Endodermal cell (in vitro differentiated cells): ENCODE measurements at regions not wholly inside any gene's neighbourhood (a gene's known extent, or its start where the extent isn't known, plus 50 kb on each side); places are given as distances from the start of the nearest gene placed in this dataset.

Experiments used
- DNase-seq: peaks from one replicate; pipeline ENCODE4 v3.0.0-alpha.2; 2017
- H3K27ac ChIP-seq: 2 replicates; pipeline ENCODE4 v1.5.1; 2013; ENCODE audit warnings: mild to moderate bottlenecking, low read depth, low read length, moderate library complexity
- H3K27me3 ChIP-seq: 2 replicates; pipeline ENCODE4 v1.6.1; 2013; ENCODE audit warnings: mild to moderate bottlenecking, low read length, moderate library complexity; ENCODE audit not compliant: insufficient read depth, control insufficient read depth, poor library complexity, severe bottlenecking
- H3K36me3 ChIP-seq: 2 replicates; pipeline ENCODE4 v1.7.0; 2013; ENCODE audit warnings: mild to moderate bottlenecking, low read length, moderate library complexity; ENCODE audit not compliant: control insufficient read depth, insufficient read depth
- H3K4me1 ChIP-seq: one replicate; pipeline ENCODE4 v1.7.0; 2013; ENCODE audit warnings: low read length; ENCODE audit not compliant: control insufficient read depth, insufficient read depth
- H3K4me3 ChIP-seq: 2 replicates; pipeline ENCODE4 v1.5.1; 2013; ENCODE audit warnings: mild to moderate bottlenecking, low read length, moderate library complexity
- H3K9ac ChIP-seq: 2 replicates; pipeline ENCODE4 v1.6.1; 2013; ENCODE audit warnings: mild to moderate bottlenecking, low read length, moderate library complexity; ENCODE audit not compliant: poor library complexity, severe bottlenecking; ENCODE audit errors: extremely low read depth
- H3K9me3 ChIP-seq: 2 replicates; pipeline ENCODE4 v1.6.1; 2013; ENCODE audit warnings: mild to moderate bottlenecking, low read length, moderate library complexity; ENCODE audit not compliant: control insufficient read depth
- H3K27ac Mint-ChIP-seq: 2 replicates; pipeline ENCODE4 v1.8.0; 2020; ENCODE audit warnings: mixed read lengths
- H3K27me3 Mint-ChIP-seq: 2 replicates; pipeline ENCODE4 v1.8.0; 2021; ENCODE audit warnings: mild to moderate bottlenecking, mixed read lengths; ENCODE audit not compliant: insufficient read depth
- H3K36me3 Mint-ChIP-seq: 2 replicates; pipeline ENCODE4 v1.8.0; 2020; ENCODE audit warnings: low read depth, mixed read lengths
- H3K4me1 Mint-ChIP-seq: 2 replicates; pipeline ENCODE4 v1.8.0; 2020; ENCODE audit warnings: mixed read lengths
- H3K4me3 Mint-ChIP-seq: 2 replicates; pipeline ENCODE4 v1.8.0; 2020; ENCODE audit warnings: mild to moderate bottlenecking, moderate library complexity, mixed read lengths
- H3K9me3 Mint-ChIP-seq: 2 replicates; pipeline ENCODE4 v1.8.0; 2020; ENCODE audit warnings: mild to moderate bottlenecking, mixed read lengths
- CTCF ChIP-seq: fragments of 200-600 bp; sonication (generic); conservative IDR thresholded peaks from 2 replicates; pipeline ENCODE4 v1.5.0; 2021; ENCODE audit warnings: antibody characterized with exemption, mild to moderate bottlenecking
- WGBS, 2 experiments: methylation state at CpG; one replicate each; pipeline versions ENCODE4 v1.1.5 to v1.1.7; 2013; ENCODE audit warnings: missing lambda C conversion rate in 2 of 2, mixed read lengths in 1 of 2; ENCODE audit not compliant: insufficient coverage in 1 of 2, insufficient read length in 1 of 2; 5-methylcytosine and 5-hydroxymethylcytosine counted together

- Mint-ChIP-seq H3K4me3 (no peak overlapping the region), H3K27me3 (peaks cover 11% of the 10 kb centered on the region), H3K4me1 (peaks cover 6% of the 10 kb centered on the region), H3K36me3 (no peaks in the 10 kb centered on the region), H3K9me3 (peaks cover 7% of the 10 kb centered on the region), H3K27ac (no peak overlapping the region)
- Histone ChIP-seq H3K36me3 (no peaks in the 10 kb centered on the region), H3K9me3 (no peaks in the 10 kb centered on the region), H3K27ac (no peak overlapping the region), H3K27me3 (no peaks in the 10 kb centered on the region), H3K9ac (no peak overlapping the region), H3K4me3 (no peak overlapping the region), H3K4me1 (no peaks in the 10 kb centered on the region)
- no peak for TF ChIP-seq CTCF
- no peak for DNase-seq
- WGBS, 2 experiments: 91 to 93% methylated on average over 1 of the region's 1 CpG
Observed at GRCh38 chr18:47566809-47567208, 315.3 kb upstream of the SKOR2 start.

GRCh38 chr18:47560723-47561715, 309.6 kb upstream of the SKOR2 start:
- DNase-seq: peak; percentile 82
- H3K4me3 ChIP-seq: no peak overlapping the region
- TF ChIP-seq CTCF: peak; percentile 50
- WGBS, 2 experiments: 36 to 50% methylated on average over 12 to 17 of the region's 17 CpGs
- no peaks in the 10 kb centered on the region for H3K4me1 ChIP-seq
- Mint-ChIP-seq H3K4me1 (peaks cover 15% of the 10 kb centered on the region), H3K4me3 (no peak overlapping the region), H3K9me3 (peaks cover 7% of the 10 kb centered on the region), H3K27me3 (peaks cover 31% of the 10 kb centered on the region), H3K36me3 (no peaks in the 10 kb centered on the region), H3K27ac (no peak overlapping the region)
- no peak overlapping the region for H3K9ac ChIP-seq
- H3K27ac ChIP-seq: peak overlapping the region; percentile 88
- no peaks in the 10 kb centered on the region for H3K9me3 ChIP-seq
- peaks cover 7% of the 10 kb centered on the region for H3K27me3 ChIP-seq
- no peaks in the 10 kb centered on the region for H3K36me3 ChIP-seq

GRCh38 chr18:47558110-47558750, 306.8 kb upstream of the SKOR2 start:
- peaks cover 15% of the 10 kb centered on the region for H3K4me1 Mint-ChIP-seq
- no peak overlapping the region for H3K4me3 ChIP-seq
- peak; percentile 47 for DNase-seq
- H3K9me3 Mint-ChIP-seq: peaks cover 7% of the 10 kb centered on the region
- H3K27me3 ChIP-seq: peaks cover 7% of the 10 kb centered on the region
- 68% methylated on average over 4 of the region's 4 CpGs; no CpG with 5 or more reads in 1 of the 2 experiments for WGBS, 2 experiments
- no peaks in the 10 kb centered on the region for H3K36me3 Mint-ChIP-seq
- H3K9ac ChIP-seq: no peak overlapping the region
- no peaks in the 10 kb centered on the region for H3K4me1 ChIP-seq
- H3K27me3 Mint-ChIP-seq: peaks cover 25% of the 10 kb centered on the region
- H3K9me3 ChIP-seq: no peaks in the 10 kb centered on the region
- no peak overlapping the region for H3K27ac ChIP-seq
- no peaks in the 10 kb centered on the region for H3K36me3 ChIP-seq
- no peak overlapping the region for H3K4me3 Mint-ChIP-seq
- no peak for TF ChIP-seq CTCF
- H3K27ac Mint-ChIP-seq: no peak overlapping the region
